ENCODE measurements at regions not wholly inside any gene's neighbourhood (a gene's known extent, or its start where the extent isn't known, plus 50 kb on each side); places are given as distances from the start of the nearest gene placed in this dataset.

- CTCF ChIA-PET = no interaction called here
- DNase-seq (ENCODE audit: low read depth, low spot score) (no peak), ATAC-seq (no peak)
- Histone ChIP-seq H3K4me3 (ENCODE audit: low read depth in 2 of 2, low read length in 2 of 2) (no peak overlapping the region), H3K9me3 (ENCODE audit: control insufficient read depth, insufficient read depth, low read depth, low read length) (no peaks in the 10 kb centered on the region), H3K4me1 (ENCODE audit: control insufficient read depth, insufficient read depth, low read length) (no peaks in the 10 kb centered on the region), H3K36me3 (ENCODE audit: control insufficient read depth, insufficient read depth, low read length) (no peaks in the 10 kb centered on the region), H3K27ac (ENCODE audit: low read length) (no peak overlapping the region), H3K27me3 (ENCODE audit: control insufficient read depth, insufficient read depth, low read length) (no peaks in the 10 kb centered on the region)
- intact Hi-C loops (cut with micrococcal nuclease; ENCODE audit: unreplicated experiment) = no loop called here
- in situ Hi-C loops (cut with HindIII; ENCODE audit: low pct_unique_long_range_greater_than_20kb, low sequenced_read_pairs) = no loop called here
- no TSS peak for BruUV-seq (replicated peaks)
- TF ChIP-seq, protein P1, sequence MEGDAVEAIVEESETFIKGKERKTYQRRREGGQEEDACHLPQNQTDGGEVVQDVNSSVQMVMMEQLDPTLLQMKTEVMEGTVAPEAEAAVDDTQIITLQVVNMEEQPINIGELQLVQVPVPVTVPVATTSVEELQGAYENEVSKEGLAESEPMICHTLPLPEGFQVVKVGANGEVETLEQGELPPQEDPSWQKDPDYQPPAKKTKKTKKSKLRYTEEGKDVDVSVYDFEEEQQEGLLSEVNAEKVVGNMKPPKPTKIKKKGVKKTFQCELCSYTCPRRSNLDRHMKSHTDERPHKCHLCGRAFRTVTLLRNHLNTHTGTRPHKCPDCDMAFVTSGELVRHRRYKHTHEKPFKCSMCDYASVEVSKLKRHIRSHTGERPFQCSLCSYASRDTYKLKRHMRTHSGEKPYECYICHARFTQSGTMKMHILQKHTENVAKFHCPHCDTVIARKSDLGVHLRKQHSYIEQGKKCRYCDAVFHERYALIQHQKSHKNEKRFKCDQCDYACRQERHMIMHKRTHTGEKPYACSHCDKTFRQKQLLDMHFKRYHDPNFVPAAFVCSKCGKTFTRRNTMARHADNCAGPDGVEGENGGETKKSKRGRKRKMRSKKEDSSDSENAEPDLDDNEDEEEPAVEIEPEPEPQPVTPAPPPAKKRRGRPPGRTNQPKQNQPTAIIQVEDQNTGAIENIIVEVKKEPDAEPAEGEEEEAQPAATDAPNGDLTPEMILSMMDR (IDR thresholded peaks at IDR 0.05) = no peak
- no peak for TF ChIP-seq SIN3A (IDR thresholded peaks at IDR 0.05; ENCODE audit: borderline replicate concordance, insufficient read depth, low read depth, low read length)
- TF ChIP-seq POLR2AphosphoS5 (IDR thresholded peaks at IDR 0.05; ENCODE audit: low read depth, low read length) = no peak
- no peak for TF ChIP-seq TCF7L2 (IDR thresholded peaks at IDR 0.05; ENCODE audit: low read depth, low read length)
- TF ChIP-seq REST (IDR thresholded peaks at IDR 0.05; ENCODE audit: insufficient read depth in 1 of 2, low read depth in 2 of 2, low read length in 1 of 2) = no peak
- POLR2A ChIA-PET = no interaction called here
Observed at GRCh38 chr2:150353376-150353775, 134.1 kb downstream of the RND3 start.

- intact Hi-C loops (cut with micrococcal nuclease; ENCODE audit: unreplicated experiment) = no loop called here
- Histone ChIP-seq H3K27me3 (ENCODE audit: control insufficient read depth, insufficient read depth, low read length) (no peaks in the 10 kb centered on the region), H3K4me3 (ENCODE audit: low read depth in 2 of 2, low read length in 2 of 2) (no peak overlapping the region), H3K27ac (ENCODE audit: low read length) (no peak overlapping the region), H3K9me3 (ENCODE audit: control insufficient read depth, insufficient read depth, low read depth, low read length) (no peaks in the 10 kb centered on the region), H3K36me3 (ENCODE audit: control insufficient read depth, insufficient read depth, low read length) (no peaks in the 10 kb centered on the region), H3K4me1 (ENCODE audit: control insufficient read depth, insufficient read depth, low read length) (no peaks in the 10 kb centered on the region)
- no peak for DNase-seq (ENCODE audit: low read depth, low spot score)
- ATAC-seq = no peak
- BruUV-seq (replicated peaks) = no TSS peak
- CTCF ChIA-PET = no interaction called here
- TF ChIP-seq POLR2AphosphoS5 (IDR thresholded peaks at IDR 0.05; ENCODE audit: low read depth, low read length) (no peak), SIN3A (IDR thresholded peaks at IDR 0.05; ENCODE audit: borderline replicate concordance, insufficient read depth, low read depth, low read length) (no peak), REST (IDR thresholded peaks at IDR 0.05; ENCODE audit: insufficient read depth in 1 of 2, low read depth in 2 of 2, low read length in 1 of 2) (no peak), TCF7L2 (IDR thresholded peaks at IDR 0.05; ENCODE audit: low read depth, low read length) (no peak)
- TF ChIP-seq, protein P1 (IDR thresholded peaks at IDR 0.05) = no peak
- POLR2A ChIA-PET = no interaction called here
- in situ Hi-C loops (cut with HindIII; ENCODE audit: low pct_unique_long_range_greater_than_20kb, low sequenced_read_pairs) = no loop called here
Observed at GRCh38 chr2:150351922-150352321, 135.5 kb downstream of the RND3 start.
